ENCODE measurements at regions not wholly inside any gene's neighbourhood (a gene's known extent, or its start where the extent isn't known, plus 50 kb on each side); places are given as distances from the start of the nearest gene placed in this dataset.
"Not testable (repeated sequence)": the region's sequence is repeated elsewhere in the genome, so short reads cannot be mapped to it uniquely, and the experiment has no call there.

DNA sequence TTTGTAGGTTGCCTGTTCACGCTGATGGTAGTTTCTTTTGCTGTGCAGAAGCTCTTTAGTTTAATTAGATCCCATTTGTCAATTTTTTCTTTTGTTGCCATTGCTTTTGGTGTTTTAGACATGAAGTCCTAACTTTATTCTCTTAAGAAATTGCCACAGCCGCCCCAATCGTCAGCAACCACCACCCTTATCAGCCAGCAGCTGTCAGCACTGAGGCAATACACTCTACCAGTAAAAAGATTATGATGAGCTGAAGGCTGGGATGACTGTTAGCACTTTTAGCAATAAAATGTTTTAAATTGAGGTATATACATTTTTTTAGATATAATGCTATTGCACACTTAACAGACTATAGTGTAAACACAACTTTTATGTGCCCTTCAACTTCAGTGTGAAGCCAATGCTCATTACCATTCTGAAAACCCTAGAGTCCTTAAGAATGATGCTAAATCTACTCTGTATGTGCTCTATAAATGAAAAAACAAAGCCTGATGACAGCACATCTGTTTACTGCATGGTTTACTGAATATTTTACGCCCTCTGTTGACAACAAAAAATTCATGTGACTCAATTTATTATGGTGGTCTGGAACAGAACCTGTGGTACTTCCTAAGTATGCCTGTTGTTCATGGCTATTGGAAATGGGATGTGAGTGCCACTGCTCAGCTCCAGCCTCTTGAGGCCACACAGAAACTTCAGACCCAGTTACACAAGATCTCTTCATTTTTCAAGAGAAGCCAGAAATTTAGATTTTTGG lies 197.4 kb downstream of the DUSP6 start:
- DNase-seq (ENCODE audit: low spot score), result no peak

DNA sequence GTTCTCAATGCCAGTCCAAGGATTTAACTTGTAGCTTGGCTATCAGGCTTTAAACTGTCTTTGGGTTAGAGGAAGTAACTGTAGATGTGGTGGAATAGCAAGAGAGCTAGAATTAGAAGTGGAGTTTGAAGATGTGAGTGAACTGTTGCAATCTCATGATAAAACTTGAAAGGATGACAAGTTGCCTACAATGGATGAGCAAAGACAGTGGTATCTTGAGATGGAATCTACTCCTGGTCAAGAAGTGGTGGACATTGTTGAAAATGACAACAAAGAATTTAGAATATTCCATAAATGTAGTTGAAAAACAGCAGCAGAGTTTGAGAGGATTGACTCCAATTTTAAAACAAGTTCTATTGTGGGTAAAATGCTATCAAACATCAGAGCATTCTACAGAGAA lies 199.0 kb downstream of the DUSP6 start:
- DNase-seq (ENCODE audit: low spot score), result no peak

DNA sequence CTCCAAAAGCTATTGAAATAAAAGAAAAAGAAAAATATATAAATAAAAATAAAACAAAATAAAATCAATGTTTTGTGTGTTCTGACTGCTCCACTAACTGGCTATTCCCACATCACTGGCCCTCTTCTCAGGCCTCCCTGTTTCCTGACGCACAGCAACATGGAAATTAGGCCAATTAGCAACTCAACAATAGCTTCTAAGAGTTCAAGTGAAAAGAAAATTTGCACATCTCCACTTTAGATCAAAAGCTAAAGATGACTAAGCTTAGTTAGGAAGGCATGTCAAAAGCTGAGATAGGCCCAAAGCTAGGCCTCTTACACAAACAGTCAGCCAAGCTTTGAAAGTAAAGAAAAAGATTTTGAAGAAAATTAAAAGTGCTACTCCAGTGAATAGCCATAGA lies 200.8 kb downstream of the DUSP6 start:
- DNase-seq (ENCODE audit: low spot score), result no peak

DNA sequence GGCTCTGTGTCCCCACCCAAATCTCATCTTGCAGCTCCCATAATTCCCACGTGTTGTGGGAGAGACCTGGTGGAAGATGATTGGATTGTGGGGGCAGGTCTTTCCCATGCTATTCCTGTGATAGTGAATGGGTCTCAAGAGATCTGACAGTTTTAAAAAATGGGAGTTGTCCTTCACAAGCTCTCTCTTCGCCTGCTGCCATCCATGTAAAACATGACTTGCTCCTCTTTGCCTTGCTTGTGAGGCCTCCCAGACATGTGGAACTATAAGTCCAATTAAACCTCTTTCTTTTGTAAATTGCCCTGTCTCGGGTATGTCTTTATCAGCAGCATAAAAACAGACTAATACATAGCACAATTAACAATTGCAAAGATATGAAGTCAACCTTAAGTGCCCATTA lies 201.5 kb downstream of the DUSP6 start:
- DNase-seq (ENCODE audit: low spot score), result not testable (repeated sequence)

DNA sequence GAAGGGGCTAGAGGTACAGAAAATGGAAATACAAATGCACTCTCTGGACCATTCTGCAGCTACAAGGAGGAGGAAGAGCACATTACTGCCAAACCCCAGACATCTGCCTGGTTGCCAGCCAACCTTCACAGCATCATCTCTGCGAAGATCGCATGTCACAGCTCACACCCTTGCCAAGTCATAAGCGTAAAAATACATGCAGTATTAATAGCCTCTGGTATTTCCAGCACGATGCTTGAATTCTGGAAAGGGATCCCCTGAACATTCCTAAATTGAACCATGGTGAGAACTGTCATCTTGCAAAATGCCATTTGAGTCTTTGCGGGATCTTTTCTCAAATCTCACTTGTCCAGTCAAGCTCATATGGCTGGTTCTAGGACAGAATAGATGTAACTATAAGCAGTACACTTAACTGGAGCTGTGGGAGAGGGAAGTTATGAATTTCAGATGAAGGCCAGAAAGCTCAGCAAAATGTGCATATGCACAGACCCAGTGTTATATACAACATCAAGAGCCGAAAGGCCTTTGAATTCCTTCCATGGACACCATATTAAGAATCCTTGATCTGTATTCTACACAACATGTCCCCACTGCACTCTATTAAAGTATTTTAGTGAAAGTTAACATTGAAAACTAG lies 211.6 kb downstream of the DUSP6 start:
- DNase-seq (ENCODE audit: low spot score), result no peak

GRCh38 chr12:89140141-89140540 lies 212.2 kb downstream of the DUSP6 start:
- no peak for DNase-seq (ENCODE audit: low spot score)

DNA sequence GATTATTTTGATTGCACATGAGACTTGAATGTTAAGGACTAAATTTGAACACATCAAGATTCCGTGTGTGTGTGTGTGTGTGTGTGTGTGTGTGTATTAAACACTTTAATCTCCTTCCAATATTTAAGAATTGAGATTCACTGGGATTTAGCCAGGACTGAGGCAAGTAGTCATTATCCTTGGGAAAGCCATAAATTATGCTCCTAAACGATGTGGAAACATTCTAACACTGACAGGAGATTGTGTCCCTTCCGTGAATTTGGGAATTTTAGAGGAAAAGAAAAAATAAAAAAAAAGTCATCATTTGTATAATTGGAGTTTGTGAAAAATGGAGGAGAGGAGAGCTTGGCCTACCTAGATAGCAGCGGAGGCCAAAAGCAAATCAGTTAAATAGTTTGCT lies 212.9 kb downstream of the DUSP6 start:
- no peak for DNase-seq (ENCODE audit: low spot score)

DNA sequence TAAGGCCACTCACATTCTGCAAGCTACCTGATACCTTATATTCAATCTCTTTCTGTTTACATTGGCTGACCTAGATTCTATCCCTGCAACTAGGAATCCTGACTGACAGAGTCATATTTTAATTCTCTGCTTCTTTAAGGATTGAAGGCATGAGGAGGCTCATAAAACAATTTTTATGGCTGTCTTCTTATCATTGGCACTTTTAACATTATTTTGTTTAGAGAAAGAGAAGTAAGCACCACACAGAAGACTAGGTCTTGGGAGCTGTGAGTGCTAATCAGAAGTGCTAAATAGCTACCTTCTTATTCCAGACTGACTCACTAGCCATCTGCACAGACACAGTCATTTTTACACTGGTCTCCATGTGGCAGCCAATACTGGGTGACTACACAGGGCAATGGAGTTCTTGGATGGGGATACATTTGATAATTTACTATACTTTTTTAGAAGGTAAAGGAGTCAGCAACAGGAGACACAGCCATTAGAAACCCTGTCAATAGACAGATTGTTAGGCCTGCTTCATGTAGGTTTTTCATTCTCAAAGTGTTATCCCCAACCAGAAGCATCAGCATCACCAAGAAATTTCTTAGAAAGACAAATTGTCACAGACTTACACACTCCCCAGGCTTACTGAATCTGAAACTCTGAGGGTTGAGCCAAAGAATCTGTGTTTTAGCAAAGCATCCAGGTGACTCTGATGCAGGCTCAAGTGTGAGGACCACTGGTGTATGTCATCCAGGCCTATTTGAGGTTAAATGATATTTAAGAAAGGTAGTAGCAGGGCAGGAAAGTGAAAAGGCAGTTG lies 214.1 kb downstream of the DUSP6 start:
- no peak for DNase-seq (ENCODE audit: low spot score)

DNA sequence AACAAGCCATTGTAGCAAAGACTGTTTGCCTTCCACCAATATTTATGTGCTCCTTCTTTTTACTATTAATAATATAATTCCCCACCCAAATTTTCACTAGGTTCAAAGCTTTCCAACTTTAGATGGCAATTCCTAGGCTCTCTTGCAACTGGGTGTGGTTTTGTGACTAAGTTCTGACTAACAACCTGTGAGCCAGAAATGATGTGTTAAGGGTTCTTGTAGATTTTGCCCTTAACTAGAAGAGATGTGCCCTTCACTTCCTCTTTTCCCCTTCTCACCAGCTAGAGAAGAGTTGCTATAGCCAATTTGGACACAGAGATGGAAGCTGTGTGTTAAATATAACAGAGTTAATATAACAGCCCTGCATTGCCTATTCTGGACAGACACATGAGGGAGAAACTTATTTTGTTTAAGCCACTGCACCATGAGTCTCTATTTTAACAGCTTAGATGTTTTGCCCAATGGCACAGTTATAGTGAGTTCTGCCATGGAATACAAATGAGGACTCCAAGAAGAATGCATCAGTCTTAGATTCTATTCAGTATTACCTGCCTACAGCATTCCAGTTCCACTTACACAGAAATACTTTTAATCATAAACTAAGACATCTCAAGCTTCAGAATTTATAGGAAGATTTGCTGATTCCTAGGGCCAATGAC lies 216.2 kb downstream of the DUSP6 start:
- no peak for DNase-seq (ENCODE audit: low spot score)

DNA sequence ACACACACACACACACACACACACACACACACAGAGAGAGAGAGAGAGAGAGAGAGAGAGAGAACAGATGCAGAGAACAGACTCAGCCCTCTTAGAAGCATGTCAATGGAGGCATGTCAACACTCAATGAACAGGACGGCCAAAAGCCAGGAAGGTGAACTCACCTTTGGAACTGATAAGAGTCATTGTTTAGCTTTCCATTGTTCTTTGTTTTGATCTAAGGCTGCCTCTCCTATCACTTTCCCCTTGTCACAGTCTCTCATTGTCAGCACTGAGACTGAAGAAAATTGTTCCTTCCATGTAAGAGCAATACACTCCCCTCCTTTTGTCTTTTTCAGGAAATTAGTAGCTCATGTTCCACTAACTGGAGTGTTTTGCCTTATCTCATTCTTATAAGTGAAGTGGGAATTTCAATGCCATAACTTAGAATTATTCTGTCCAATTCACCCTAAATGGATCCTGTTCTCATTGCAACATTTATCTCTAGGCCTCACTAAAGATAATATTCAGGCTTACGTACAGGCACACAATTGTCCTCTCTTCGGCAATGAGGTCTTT lies 218.0 kb downstream of the DUSP6 start:
- DNase-seq (ENCODE audit: low spot score), result no peak

GRCh38 chr12:89129167-89129870 lies 223.0 kb downstream of the DUSP6 start:
- DNase-seq (ENCODE audit: low spot score), result no peak

GRCh38 chr12:89126712-89127111 lies 225.6 kb downstream of the DUSP6 start:
- no peak for DNase-seq (ENCODE audit: low spot score)

DNA sequence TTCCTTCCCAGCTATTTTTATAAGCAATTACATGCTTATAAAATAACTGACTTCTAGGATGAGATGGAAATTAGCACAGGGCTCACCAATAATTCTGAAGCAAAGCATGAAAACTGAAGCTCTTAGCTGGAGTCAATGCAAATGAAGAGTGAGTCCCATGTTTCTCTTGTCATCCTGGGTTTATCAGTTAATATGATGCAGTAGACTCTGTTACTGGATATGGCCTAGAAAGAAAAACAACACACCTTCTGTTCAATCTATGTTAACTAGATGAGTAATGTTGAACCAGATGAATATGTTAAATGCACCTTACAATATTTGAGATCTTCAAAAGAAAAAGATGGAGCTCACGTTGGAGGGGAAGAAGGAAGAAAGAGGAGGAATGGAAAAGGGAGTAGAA lies 229.4 kb downstream of the DUSP6 start:
- DNase-seq (ENCODE audit: low spot score), result no peak

DNA sequence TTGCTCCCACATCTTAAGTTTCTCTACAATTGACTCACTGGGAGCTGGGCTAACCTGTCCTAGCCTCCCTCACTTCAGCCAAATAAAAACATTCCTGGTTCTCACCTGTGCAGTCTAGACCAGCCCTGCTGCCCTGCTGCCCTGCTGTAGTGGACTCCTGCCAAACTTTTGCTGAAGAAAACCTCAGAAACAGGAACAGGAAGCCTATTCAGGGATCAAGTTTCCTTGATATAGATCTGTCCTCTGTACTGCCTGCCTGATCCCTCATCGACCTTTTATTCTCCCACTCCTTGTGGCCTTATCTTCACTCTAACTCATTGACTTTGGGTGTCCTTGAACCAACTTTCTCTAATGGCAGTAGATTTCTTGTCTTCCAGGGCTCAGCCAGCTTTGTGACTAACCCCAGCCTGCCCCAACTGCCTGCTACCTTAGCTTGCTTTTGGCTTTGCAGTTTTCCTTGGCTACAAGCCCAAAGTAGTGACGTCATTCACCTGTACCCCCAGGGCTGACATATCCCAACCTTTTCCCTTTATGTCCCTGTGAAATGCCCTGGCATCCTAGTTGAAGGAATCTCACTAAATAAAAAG lies 234.8 kb downstream of the DUSP6 start:
- no peak for DNase-seq (ENCODE audit: low spot score)

DNA sequence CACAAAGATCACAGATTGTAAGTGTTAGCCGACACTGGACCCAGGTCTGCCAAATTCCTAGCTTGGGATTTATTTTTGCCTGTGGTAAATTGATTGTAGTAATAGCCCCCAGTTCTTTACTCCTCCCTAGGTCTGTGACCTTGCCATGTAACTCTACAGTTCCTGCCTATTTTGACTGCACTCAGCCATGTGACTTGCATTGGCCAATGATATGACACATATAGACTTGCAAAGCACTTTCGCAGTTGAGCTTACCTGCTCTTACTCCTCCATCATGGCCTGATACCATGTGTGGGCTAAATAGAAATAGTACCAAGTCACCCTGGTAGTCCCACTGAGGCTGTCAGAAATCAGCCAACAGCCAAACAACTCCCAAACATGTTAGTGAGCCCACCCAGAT lies 240.3 kb downstream of the DUSP6 start:
- DNase-seq (ENCODE audit: low spot score), result no peak

GRCh38 chr12:89108265-89108664 lies 244.0 kb downstream of the DUSP6 start:
- no peak for DNase-seq (ENCODE audit: low spot score)

DNA sequence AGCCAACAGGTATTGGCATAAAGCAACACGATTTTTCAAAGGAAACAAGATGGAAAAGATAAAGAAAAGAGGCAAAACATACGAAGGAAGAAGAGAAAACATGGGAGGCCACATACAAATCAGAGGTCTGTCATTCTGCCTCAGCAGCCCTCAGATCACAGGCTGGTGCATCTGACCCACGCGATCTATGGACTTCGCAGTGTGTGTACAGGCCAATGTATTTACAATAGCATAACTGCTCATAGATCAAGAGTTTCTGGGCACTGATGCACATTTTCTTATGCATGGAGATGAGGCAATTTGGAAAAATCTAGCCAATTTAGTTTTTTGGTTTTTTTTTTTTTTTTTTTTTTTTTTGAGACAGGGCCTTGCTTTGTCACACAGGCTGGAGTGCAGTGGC lies 245.4 kb downstream of the DUSP6 start:
- DNase-seq (ENCODE audit: low spot score), result no peak

GRCh38 chr12:89105243-89105642 lies 247.1 kb downstream of the DUSP6 start:
- no peak for DNase-seq (ENCODE audit: low spot score)

DNA sequence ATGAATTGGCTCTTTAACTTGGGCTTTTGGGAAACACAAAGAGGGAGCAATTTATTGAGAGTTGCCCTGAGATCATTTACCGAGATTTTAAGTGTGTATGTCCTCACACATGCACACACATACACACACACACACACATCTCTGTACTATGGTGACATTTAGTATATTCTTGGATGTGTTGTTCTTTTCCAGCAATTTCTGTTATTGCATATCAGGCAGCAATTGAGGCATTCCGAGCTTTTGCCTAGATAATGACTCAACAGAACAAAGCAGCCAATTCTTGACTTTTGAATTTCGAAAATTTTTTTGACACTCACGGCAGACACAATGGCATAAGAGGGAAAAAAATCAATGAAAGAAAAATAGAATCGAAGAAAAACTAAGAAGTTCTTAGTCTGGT lies 248.5 kb downstream of the DUSP6 start:
- DNase-seq (ENCODE audit: low spot score), result no peak

DNA sequence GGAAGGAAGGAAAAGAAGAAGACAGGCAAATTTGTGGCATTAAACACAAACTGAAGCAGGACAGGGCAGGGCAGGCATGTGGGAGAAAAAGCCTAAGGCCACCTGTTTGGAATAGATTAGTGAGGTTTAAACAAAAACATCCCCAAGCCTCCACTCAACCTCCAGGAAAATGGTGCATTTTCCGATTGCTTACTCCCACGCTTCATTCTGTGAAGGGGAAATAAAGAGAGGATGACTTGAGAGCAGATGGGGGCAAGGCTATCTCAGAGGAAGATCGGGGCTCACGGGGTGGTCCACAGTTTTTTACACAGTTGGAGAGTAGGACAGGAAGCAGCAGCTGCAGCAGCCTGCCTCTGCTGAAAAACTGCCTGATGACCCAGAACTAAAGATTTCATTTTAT lies 250.9 kb downstream of the DUSP6 start:
- no peak for DNase-seq (ENCODE audit: low spot score)

GRCh38 chr12:89098441-89099112 lies 253.7 kb downstream of the DUSP6 start:
- DNase-seq (ENCODE audit: low spot score), result no peak

All from cerebellar cortex (tissue), 1 donor.